ENCODE measurements at regions not wholly inside any gene's neighbourhood (a gene's known extent, or its start where the extent isn't known, plus 50 kb on each side); places are given as distances from the start of the nearest gene placed in this dataset.
"Not testable (repeated sequence)": the region's sequence is repeated elsewhere in the genome, so short reads cannot be mapped to it uniquely, and the experiment has no call there.

DNA sequence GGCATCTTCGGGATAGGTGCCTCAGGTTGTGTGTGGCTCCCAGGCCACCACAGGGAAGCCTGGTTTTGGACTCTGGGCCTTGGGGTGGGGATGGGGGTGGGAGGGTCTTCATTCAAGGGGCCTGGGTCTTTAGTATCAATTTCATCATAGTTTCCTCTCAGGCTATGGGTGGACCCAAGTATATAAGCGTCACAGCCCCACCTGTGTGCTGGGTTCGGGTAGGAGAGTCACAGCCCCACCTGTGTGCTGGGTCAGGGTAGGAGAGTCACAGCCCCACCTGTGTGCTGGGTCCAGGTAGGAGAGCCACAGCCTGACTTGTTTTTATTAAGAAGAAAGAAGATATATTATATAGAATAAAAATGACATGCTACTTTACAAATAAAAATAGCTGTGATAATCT lies 422.1 kb downstream of the BRD1 start:
- DNase-seq = no peak

DNA sequence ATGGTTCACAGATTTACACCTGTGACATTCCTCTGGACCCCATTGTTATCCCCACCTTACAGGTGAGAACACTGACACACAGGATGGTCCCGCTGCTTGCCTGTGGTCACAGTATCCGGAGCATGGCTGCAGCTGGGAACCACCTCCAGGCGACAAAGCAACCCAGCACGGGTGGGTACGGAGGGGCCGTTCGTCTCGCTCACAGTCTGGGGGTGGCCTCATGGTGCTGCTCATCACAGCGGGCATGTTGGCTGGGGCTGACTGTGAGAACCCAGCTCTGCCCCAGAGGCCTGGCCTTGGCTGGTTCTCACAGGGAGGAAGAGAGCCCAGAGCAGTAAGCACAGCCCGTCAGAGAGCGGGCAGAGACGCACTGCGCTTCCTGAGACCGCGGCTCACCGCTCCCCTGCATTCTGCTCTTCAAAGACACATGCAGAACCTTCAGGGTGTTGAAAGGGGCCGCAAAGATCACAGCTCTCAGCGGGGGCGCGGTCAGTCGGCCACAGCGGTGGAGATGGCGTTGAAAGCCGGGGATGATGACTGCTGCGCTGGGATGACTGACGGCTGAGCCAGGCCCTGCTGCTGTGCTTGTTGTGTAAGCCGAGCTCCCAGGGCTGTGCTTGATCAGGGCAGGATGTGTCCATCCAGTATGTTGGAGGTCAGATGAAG lies 423.0 kb downstream of the BRD1 start:
- DNase-seq = no peak

DNA sequence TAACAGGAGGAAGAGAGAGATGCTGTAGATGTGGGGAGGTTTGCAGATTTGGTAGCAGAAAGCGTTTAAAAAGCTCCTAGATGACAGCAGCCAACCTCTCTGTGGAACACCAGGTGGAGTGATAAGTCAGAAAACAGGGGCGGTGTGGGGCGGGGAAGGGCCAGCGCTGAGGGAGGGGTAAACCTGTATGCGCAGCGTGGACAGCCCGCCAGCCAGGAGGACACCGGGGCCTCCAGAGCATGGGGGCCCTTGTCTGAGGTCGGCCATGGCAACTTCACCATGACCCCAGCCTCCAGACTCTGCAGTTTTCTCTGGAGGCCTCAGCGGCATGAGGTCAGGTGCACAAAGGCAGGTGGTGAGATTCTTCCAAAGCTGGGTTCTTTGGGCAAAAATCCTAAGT lies 423.7 kb downstream of the BRD1 start:
- DNase-seq = no peak

- no peak for DNase-seq
These were observed 424.6 kb downstream of the BRD1 start for GRCh38 chr22:49403102-49403501.

GRCh38 chr22:49402169-49402568 lies 425.5 kb downstream of the BRD1 start:
- no peak for DNase-seq

DNA sequence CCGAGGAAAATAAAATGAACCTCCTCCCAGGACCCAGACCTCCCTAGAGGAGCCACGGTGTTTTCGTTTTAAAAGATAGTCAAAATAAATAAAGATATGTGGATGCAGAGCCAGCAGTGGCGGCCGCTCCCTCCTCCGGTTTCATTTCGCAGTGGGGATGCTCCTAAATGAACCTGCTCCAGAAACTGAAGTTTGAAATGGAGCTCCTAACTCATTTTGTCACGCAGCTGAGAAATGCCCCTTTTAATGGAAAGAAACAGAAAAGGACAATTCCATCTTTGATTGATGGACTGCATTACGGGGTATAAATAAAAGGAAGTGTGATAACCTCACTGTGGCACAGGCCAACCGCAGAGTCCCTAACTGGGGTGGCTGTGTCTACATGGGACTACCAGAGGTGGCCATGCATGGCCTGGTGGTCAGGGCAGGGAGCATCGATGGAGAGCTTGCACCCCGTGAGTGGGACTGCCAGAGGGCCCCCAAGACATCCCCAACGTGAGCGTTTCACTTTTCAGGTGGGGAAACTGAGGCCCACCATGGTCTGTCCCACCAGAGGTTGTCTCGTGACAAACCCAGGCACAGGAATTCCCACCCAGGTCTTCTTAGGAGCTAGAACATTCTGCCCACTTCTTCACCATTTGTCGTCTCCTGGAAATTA lies 426.6 kb downstream of the BRD1 start:
- no peak for DNase-seq

GRCh38 chr22:49400136-49400940 lies 427.3 kb downstream of the BRD1 start:
- no peak for DNase-seq

DNA sequence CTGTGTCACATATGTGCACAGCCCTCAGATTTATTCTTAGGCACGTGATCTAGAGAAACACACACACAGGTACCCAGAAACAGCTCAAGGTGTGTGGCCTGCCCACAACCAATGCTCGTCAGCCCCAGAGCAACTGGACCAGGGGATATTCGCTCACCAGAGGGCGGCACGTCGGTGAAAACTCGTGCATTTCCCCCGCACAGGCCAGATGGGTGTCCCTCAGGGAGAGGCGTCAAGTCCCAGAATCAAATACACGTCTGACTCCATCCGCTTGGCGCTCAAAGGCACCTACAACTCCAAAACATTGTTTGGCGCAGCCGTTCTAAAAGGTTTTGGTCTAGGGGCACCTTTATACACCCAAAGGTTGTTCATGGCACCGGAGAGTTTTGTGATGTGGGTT lies 429.0 kb downstream of the BRD1 start:
- no peak for DNase-seq

DNA sequence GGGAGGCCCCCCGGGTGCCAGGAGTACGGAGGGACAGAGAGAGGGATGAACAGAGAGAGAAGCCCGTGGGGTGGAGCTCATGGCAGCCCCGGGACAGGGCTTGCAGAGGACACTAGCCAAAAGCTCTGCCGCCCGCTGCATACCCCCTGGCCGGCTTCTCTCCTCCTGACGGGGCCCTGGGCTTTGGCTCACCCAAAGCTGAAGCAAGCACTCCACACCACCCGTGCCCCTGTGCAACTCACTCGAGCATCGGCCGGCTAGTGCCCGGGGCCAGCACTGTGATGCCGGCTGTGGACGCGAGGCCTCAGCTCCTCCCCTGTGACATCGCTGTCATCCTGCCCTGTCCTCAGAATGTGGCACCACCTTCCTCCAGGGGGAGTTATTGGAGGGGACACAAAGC lies 429.6 kb downstream of the BRD1 start:
- no peak for DNase-seq

- DNase-seq = no peak
These were observed 430.9 kb downstream of the BRD1 start for GRCh38 chr22:49396817-49397216.

DNA sequence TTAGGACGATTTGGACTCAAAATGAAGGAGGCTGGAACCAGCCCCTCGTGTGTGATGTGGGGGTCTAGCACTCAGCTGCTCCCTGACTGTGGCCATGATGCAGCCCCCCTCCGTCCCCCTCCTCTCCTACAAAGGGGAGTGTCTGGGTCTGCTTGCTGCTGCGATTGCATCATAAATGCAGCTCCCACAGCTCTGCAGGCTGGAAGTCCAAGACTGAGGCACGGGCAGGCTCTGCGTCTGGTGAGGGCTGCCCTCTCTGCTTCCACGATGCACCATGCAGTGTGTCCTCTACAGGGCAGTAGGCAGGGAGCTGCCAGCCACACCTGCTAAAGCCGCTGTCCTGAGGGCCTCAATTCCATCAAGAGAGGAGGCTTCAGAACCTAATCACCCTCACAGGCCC lies 432.1 kb downstream of the BRD1 start:
- DNase-seq = no peak

DNA sequence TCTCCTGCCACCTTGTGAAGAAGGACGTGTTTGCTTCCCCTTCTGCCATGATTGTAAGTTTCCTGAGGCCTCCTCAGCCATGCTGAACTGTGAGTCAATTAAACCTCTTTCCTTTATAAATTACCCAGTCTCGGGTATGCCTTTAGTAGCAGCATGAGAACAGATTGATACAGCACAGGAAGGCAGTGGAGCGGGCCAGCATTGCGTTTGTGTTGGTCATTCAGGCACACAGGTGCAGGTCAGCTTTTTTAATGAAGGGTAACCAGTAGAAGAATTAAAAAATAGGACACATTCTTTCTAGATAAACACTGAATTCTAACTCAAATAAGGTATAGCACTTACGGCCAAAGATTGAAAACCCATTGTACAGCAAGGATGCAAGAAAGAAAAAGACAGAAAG lies 432.6 kb downstream of the BRD1 start:
- not testable (repeated sequence) for DNase-seq

GRCh38 chr22:49394116-49394785 lies 433.4 kb downstream of the BRD1 start:
- DNase-seq = no peak

- DNase-seq = no peak
These were observed 434.1 kb downstream of the BRD1 start for GRCh38 chr22:49393526-49393925.

GRCh38 chr22:49392841-49393510 lies 434.7 kb downstream of the BRD1 start:
- no peak for DNase-seq

DNA sequence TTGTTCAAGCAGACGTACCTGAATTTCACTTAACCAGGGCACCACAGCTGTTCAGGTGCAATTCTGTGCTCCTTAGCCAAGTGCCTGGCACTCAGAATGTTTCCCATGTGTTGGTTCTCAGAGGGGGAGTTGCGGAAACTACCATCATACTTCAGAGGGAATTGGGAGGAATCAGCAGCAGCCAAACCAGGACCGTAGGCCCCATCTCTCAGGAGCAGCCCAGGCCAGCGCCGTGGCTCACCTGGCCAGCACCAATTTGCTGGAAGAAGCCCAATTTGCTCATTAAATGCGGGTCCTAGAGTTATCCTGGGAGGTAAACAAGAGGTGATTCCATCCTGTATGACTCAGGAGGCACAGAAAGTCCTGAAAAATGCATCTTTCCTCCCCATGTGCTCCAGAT lies 435.4 kb downstream of the BRD1 start:
- DNase-seq = no peak

DNA sequence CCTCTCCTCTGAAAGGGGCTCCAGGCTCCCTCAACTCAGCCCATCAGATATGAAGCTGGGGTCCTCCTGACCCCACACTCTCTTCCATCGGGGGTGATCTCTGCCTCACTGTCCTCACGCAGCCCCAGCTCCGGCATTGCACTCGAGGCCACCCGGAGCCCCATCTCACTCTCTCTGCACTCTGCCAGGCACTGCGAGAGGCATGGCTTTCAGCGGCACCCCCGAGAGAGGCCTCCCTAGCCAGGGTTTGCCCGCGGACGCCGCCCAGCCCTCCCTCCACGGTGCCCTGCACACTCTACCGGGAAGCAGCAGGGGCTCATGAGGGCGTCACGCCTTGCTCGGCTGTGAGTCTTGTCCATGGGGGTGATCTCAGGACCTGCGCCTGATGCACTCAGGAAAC lies 436.2 kb downstream of the BRD1 start:
- DNase-seq = no peak

- no peak for DNase-seq
These were observed 436.7 kb downstream of the BRD1 start for GRCh38 chr22:49390954-49391353.

DNA sequence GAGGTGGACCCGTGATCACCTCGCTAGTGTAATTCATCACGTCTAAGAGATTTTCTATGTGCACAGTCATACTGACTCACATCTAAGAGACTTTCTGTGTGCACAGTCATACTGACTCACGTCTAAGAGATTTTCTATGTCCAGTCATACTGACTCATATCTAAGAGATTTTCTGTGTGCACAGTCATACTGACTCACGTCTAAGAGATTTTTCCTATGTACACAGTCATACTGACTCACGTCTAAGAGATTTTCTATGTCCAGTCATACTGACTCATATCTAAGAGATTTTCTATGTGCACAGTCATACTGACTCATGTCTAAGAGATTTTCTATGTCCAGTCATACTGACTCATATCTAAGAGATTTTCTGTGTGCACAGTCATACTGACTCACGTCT lies 443.8 kb downstream of the BRD1 start:
- DNase-seq = not testable (repeated sequence)

DNA sequence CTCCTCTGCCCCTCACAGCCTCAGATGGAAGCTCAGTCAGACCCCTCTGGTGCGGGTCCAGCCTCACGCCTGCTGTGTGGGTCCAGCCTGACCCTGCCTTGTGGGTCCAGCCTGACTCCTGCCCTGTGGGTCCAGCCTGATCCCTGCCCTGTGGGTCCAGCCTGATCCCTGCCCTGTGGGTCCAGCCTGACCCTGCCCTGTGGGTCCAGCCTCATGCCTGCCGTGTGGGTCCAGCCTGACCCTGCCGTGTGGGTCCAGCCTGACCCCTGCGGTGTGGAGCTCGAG lies 445.3 kb downstream of the BRD1 start:
- DNase-seq = no peak

DNA sequence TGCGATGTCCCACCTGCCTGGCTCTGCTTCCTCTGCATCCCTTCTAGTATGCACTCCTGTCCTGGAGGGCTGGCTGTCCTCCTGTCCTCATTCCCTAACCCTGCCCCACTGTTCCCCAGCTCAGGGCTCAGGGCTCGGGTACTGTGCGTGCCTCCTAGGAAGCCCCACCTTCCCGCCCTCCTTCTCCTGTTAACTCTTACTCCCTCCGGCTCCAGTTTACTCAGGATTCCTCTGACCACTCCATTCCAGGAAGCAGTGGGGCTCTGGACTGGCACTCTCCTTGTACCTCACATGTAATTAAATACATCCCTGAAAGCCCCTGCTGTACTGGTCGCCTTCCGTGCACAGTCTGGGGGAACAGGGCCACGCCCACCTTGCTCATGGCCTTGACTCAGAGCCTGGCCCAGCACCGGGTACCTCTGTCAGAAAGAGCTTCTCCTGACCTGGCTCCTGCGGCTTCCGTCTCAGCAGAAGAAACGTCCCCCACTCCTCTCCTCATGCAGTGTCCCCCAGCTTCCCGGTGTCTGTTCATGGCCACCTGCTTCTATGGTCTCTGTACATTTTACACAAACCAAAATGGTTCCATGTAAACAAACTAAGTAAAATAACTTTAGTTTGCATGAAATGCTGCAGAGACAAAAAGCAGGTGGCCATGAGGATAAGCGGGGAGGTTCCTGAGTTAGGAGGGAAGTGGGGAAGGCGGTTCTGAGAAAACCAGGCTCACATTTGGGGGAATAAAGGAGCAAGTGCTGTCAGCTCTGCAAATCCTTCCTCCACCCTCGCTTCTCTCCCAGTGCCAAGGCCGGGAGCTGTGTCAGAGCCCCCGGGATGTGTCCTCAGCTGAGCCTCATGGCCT lies 445.9 kb downstream of the BRD1 start:
- DNase-seq = no peak

DNA sequence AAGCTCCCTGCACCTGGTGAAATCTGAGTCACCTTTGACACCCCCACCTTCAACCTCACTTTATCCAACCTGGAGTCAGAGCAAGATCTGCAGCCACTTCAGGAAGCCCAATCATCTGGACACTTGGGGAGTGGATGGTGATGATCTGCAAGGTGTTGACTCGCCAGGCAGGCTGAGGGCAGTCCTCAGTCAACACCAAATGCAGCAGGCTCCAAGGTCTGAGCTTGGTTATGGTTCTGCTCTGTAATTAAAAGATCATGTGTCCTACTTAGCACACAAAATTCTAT lies 446.9 kb downstream of the BRD1 start:
- no peak for DNase-seq
